ENCODE measurements at regions not wholly inside any gene's neighbourhood (a gene's known extent, or its start where the extent isn't known, plus 50 kb on each side); places are given as distances from the start of the nearest gene placed in this dataset.

GRCh38 chr6:153591159-153591558, 447.9 kb upstream of the OPRM1 start:
- Histone ChIP-seq H3K4me3 (ENCODE audit: low read depth in 1 of 3, low read length in 3 of 3) (no peak overlapping the region), H3K9me3 (ENCODE audit: control insufficient read depth in 4 of 4, low read length in 3 of 4) (no peaks in the 10 kb centered on the region), H3K36me3 (ENCODE audit: control insufficient read depth in 4 of 4, insufficient read depth in 3 of 4, low read depth in 1 of 4, low read length in 3 of 4) (no peaks in the 10 kb centered on the region), H3K4me1 (ENCODE audit: control insufficient read depth in 4 of 4, insufficient read depth in 4 of 4, low read length in 3 of 4) (no peaks in the 10 kb centered on the region), H3K27ac (ENCODE audit: low read depth in 1 of 2, low read length in 2 of 2) (no peak overlapping the region), H3K9ac (ENCODE audit: low read depth in 1 of 2, low read length in 2 of 2) (no peak overlapping the region), H3K27me3 (ENCODE audit: control insufficient read depth in 4 of 4, insufficient read depth in 4 of 4, low read length in 3 of 4) (peaks cover 0 to 2% (median 0%) of the 10 kb centered on the region in 4 donors)
- no peak for DNase-seq (ENCODE audit: low spot score)
- no peak for TF ChIP-seq YY1 (IDR thresholded peaks at IDR 0.05)
- no peak for TF ChIP-seq FOXA1 (IDR thresholded peaks at IDR 0.05)
- no peak for TF ChIP-seq EGR1 (IDR thresholded peaks at IDR 0.05; ENCODE audit: low read depth in 2 of 2)
- no peak for TF ChIP-seq RXRA (IDR thresholded peaks at IDR 0.05)
- no peak for TF ChIP-seq RAD21 (IDR thresholded peaks at IDR 0.05)
- TF ChIP-seq TAF1 (conservative IDR thresholded peaks at IDR 0.05), result no peak
- TF ChIP-seq, protein P1, sequence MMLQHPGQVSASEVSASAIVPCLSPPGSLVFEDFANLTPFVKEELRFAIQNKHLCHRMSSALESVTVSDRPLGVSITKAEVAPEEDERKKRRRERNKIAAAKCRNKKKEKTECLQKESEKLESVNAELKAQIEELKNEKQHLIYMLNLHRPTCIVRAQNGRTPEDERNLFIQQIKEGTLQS (IDR thresholded peaks at IDR 0.05), result no peak
- TF ChIP-seq HNF4G (IDR thresholded peaks at IDR 0.05), result no peak
- TF ChIP-seq SP1 (IDR thresholded peaks at IDR 0.05), result no peak
- TF ChIP-seq, protein P2, sequence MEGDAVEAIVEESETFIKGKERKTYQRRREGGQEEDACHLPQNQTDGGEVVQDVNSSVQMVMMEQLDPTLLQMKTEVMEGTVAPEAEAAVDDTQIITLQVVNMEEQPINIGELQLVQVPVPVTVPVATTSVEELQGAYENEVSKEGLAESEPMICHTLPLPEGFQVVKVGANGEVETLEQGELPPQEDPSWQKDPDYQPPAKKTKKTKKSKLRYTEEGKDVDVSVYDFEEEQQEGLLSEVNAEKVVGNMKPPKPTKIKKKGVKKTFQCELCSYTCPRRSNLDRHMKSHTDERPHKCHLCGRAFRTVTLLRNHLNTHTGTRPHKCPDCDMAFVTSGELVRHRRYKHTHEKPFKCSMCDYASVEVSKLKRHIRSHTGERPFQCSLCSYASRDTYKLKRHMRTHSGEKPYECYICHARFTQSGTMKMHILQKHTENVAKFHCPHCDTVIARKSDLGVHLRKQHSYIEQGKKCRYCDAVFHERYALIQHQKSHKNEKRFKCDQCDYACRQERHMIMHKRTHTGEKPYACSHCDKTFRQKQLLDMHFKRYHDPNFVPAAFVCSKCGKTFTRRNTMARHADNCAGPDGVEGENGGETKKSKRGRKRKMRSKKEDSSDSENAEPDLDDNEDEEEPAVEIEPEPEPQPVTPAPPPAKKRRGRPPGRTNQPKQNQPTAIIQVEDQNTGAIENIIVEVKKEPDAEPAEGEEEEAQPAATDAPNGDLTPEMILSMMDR (IDR thresholded peaks at IDR 0.05; ENCODE audit: low read depth, low read length, missing input control), result no peak
- TF ChIP-seq FOXA2 (IDR thresholded peaks at IDR 0.05), result no peak
- TF ChIP-seq, protein P3, sequence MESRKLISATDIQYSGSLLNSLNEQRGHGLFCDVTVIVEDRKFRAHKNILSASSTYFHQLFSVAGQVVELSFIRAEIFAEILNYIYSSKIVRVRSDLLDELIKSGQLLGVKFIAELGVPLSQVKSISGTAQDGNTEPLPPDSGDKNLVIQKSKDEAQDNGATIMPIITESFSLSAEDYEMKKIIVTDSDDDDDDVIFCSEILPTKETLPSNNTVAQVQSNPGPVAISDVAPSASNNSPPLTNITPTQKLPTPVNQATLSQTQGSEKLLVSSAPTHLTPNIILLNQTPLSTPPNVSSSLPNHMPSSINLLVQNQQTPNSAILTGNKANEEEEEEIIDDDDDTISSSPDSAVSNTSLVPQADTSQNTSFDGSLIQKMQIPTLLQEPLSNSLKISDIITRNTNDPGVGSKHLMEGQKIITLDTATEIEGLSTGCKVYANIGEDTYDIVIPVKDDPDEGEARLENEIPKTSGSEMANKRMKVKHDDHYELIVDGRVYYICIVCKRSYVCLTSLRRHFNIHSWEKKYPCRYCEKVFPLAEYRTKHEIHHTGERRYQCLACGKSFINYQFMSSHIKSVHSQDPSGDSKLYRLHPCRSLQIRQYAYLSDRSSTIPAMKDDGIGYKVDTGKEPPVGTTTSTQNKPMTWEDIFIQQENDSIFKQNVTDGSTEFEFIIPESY (IDR thresholded peaks at IDR 0.05), result no peak
- TF ChIP-seq JUND (IDR thresholded peaks at IDR 0.05), result no peak
- no peak for TF ChIP-seq HNF4A (conservative IDR thresholded peaks at IDR 0.05)

DNA sequence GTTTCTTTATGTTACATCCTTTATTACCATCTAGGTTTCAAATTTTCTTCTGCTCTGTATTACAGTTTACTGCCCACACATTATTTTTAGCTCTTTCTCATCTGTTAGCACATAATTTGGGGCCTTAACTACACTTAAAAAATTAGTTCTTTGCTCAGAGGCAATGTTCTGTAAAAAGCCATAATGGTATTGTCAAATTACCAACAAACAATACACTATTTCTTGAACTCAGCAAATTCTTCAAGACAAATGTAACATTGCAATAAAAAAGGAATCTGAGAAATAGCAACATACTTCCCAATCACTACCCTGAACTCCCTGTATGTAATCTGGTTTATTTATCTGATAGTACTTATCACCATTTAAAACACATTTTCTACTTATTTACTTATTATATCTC, 448.6 kb upstream of the OPRM1 start:
- no peak for TF ChIP-seq FOXA1 (IDR thresholded peaks at IDR 0.05)
- no peak for TF ChIP-seq FOXA2 (IDR thresholded peaks at IDR 0.05)
- TF ChIP-seq JUND (IDR thresholded peaks at IDR 0.05), result no peak
- TF ChIP-seq, protein P4, sequence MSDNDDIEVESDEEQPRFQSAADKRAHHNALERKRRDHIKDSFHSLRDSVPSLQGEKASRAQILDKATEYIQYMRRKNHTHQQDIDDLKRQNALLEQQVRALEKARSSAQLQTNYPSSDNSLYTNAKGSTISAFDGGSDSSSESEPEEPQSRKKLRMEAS (IDR thresholded peaks at IDR 0.05), result no peak
- no peak for TF ChIP-seq HNF4A (conservative IDR thresholded peaks at IDR 0.05)
- no peak for TF ChIP-seq RXRA (IDR thresholded peaks at IDR 0.05)
- TF ChIP-seq TAF1 (conservative IDR thresholded peaks at IDR 0.05), result no peak
- TF ChIP-seq HNF4G (IDR thresholded peaks at IDR 0.05), result no peak
- TF ChIP-seq RAD21 (IDR thresholded peaks at IDR 0.05), result no peak
- no peak for TF ChIP-seq NR2F2 (IDR thresholded peaks at IDR 0.05)
- TF ChIP-seq, protein P3 (IDR thresholded peaks at IDR 0.05), result no peak
- TF ChIP-seq, protein P5, sequence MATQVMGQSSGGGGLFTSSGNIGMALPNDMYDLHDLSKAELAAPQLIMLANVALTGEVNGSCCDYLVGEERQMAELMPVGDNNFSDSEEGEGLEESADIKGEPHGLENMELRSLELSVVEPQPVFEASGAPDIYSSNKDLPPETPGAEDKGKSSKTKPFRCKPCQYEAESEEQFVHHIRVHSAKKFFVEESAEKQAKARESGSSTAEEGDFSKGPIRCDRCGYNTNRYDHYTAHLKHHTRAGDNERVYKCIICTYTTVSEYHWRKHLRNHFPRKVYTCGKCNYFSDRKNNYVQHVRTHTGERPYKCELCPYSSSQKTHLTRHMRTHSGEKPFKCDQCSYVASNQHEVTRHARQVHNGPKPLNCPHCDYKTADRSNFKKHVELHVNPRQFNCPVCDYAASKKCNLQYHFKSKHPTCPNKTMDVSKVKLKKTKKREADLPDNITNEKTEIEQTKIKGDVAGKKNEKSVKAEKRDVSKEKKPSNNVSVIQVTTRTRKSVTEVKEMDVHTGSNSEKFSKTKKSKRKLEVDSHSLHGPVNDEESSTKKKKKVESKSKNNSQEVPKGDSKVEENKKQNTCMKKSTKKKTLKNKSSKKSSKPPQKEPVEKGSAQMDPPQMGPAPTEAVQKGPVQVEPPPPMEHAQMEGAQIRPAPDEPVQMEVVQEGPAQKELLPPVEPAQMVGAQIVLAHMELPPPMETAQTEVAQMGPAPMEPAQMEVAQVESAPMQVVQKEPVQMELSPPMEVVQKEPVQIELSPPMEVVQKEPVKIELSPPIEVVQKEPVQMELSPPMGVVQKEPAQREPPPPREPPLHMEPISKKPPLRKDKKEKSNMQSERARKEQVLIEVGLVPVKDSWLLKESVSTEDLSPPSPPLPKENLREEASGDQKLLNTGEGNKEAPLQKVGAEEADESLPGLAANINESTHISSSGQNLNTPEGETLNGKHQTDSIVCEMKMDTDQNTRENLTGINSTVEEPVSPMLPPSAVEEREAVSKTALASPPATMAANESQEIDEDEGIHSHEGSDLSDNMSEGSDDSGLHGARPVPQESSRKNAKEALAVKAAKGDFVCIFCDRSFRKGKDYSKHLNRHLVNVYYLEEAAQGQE (IDR thresholded peaks at IDR 0.05), result no peak

More for the DNA sequence above, 448.6 kb upstream of the OPRM1 start:
- peaks cover 0 to 2% (median 0%) of the 10 kb centered on the region in 4 donors for H3K27me3 ChIP-seq (ENCODE audit: control insufficient read depth in 4 of 4, insufficient read depth in 4 of 4, low read length in 3 of 4)
- H3K36me3 ChIP-seq (ENCODE audit: control insufficient read depth in 4 of 4, insufficient read depth in 3 of 4, low read depth in 1 of 4, low read length in 3 of 4), result no peaks in the 10 kb centered on the region
- no peak overlapping the region for H3K9ac ChIP-seq (ENCODE audit: low read depth in 1 of 2, low read length in 2 of 2)
- H3K9me3 ChIP-seq (ENCODE audit: control insufficient read depth in 4 of 4, low read length in 3 of 4), result no peaks in the 10 kb centered on the region
- H3K4me3 ChIP-seq (ENCODE audit: low read depth in 1 of 3, low read length in 3 of 3), result no peak overlapping the region
- no peak for DNase-seq (ENCODE audit: low spot score)
- no peak overlapping the region for H3K27ac ChIP-seq (ENCODE audit: low read depth in 1 of 2, low read length in 2 of 2)
- no peaks in the 10 kb centered on the region for H3K4me1 ChIP-seq (ENCODE audit: control insufficient read depth in 4 of 4, insufficient read depth in 4 of 4, low read length in 3 of 4)
